Pancreas (tissue), 10 donors: ENCODE measurements at regions not wholly inside any gene's neighbourhood (a gene's known extent, or its start where the extent isn't known, plus 50 kb on each side); places are given as distances from the start of the nearest gene placed in this dataset.

Experiments used
- ATAC-seq, 4 donors: fragments of 200-7000 bp; cut with Tn5 transposase; one replicate each; pipeline versions ENCODE4 v1.8.0 to v1.9.1; 2020; ENCODE audit warnings: mild to moderate bottlenecking in 4 of 4, moderate library complexity in 4 of 4
- DNase-seq, 6 donors: peaks; one replicate each; pipeline ENCODE4 v3.0.0-alpha.2; 2020
- FAIRE-seq: peaks from 2 replicates; lab custom pipeline; 2012; peaks lifted over from hg19 to GRCh38; lab: Jason Lieb, UNC
- H3K27ac ChIP-seq, 4 donors: fragments of 200-600 bp; sonication (generic); 1 replicate in 3 of 4; 2 replicates in 1 of 4; pipeline versions ENCODE4 v1.5.0 to v1.8.0; 2020
- H3K27me3 ChIP-seq, 4 donors: fragments of 200-600 bp; one replicate each; pipeline ENCODE4 v1.8.0; 2021
- H3K36me3 ChIP-seq, 3 donors: fragments of 200-600 bp; sonication (generic) in 1 of 3; one replicate each; pipeline versions ENCODE4 v1.5.0 to v1.8.0; 2020 to 2021
- H3K4me1 ChIP-seq, 3 donors: fragments of 200-600 bp; one replicate each; pipeline ENCODE4 v1.8.0; 2021
- H3K4me3 ChIP-seq, 4 donors: fragments of 200-600 bp; sonication (generic) in 2 of 4; one replicate each; pipeline versions ENCODE4 v1.5.0 to v1.8.0; 2020 to 2021
- H3K9me3 ChIP-seq, 4 donors: fragments of 200-600 bp; one replicate each; pipeline ENCODE4 v1.8.0; 2021
- CTCF ChIP-seq, 4 donors: fragments of 200-600 bp; sonication (generic) in 3 of 4; IDR thresholded peaks; one replicate each; pipeline versions ENCODE4 v1.5.0 to v1.8.0; 2021; ENCODE audit warnings: antibody characterized with exemption in 4 of 4
- WGBS, 2 donors: extraction: QIAGEN DNeasy Blood & Tissue Kit; methylation state at CpG; one replicate each; pipeline ENCODE4 v1.1.7; 2013; 5-methylcytosine and 5-hydroxymethylcytosine counted together
- intact Hi-C, 3 donors: fragments of 100-400 bp; cut with DNase I; formaldehyde crosslinking; loops; one replicate each; pipeline versions ENCODE4 v1.11.1 to v1.14.2; 2022
- donor health status: healthy with polysubstance abuse.
- donor health status: DM: no; HTN: no; CAD: no; lungs with moderate emphysema.
- donor health status: DM: no; HTN: no; CAD: no.
- donor health status: control.
- donor health status: control.
- donor health status: Bipolar disorder and iron deficiency.
- donor health status: DM: yes; HTN: yes; CAD: no.
- donor health status: DM: no; HTN: no; CAD: no.
- donor health status: DM: no; HTN: no; CAD: no.
- donor health status: DM: yes; HTN: yes; CAD: no.

DNA sequence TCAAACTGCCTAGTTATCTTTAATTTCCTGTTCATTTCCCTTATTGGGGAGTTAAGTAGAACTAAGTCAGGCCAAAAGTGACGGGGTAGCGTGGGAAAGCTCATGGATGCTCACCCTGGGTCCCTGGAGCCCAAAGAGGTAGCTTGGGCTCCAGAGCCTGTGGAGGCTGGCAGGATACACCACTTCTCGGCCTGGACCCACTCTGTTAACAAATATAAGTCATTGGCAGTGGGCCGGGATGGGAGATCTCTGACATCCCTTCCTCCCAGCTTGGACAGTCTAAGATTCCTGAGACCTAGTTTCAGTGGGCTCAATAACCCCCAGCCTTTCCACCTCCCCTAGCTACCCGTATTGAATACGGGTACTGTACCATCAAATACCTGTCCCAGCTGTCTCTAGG lies 106.1 kb downstream of the EFNB1 start:
- H3K4me1 ChIP-seq: no peaks in the 10 kb centered on the region
- no peaks in the 10 kb centered on the region for H3K27me3 ChIP-seq
- FAIRE-seq (no peak), ATAC-seq (no peak), DNase-seq (no peak)
- intact Hi-C loops: no loop called here
- H3K9me3 ChIP-seq: no peaks in the 10 kb centered on the region
- TF ChIP-seq CTCF (IDR thresholded peaks at IDR 0.05): no peak
- no peaks in the 10 kb centered on the region for H3K36me3 ChIP-seq
- H3K27ac ChIP-seq: no peak overlapping the region
- H3K4me3 ChIP-seq: no peak overlapping the region
- 85 to 91% methylated on average over 6 of the region's 6 CpGs for WGBS, 2 donors

GRCh38 chrX:68934421-68934820 lies 105.6 kb downstream of the EFNB1 start:
- Histone ChIP-seq H3K4me1 (no peaks in the 10 kb centered on the region), H3K27me3 (no peaks in the 10 kb centered on the region), H3K4me3 (no peak overlapping the region), H3K9me3 (no peaks in the 10 kb centered on the region), H3K36me3 (no peaks in the 10 kb centered on the region), H3K27ac (no peak overlapping the region)
- TF ChIP-seq CTCF (IDR thresholded peaks at IDR 0.05): no peak
- DNase-seq (no peak), ATAC-seq (no peak), FAIRE-seq (no peak)
- intact Hi-C loops: no loop called here
- WGBS, 2 donors: 37 to 38% methylated on average over 3 of the region's 3 CpGs

- WGBS, 2 donors: 53 to 63% methylated on average over 4 of the region's 4 CpGs
- Histone ChIP-seq H3K9me3 (no peaks in the 10 kb centered on the region), H3K27ac (no peak overlapping the region), H3K4me1 (no peaks in the 10 kb centered on the region), H3K4me3 (no peak overlapping the region), H3K27me3 (no peaks in the 10 kb centered on the region), H3K36me3 (no peaks in the 10 kb centered on the region)
- TF ChIP-seq CTCF (IDR thresholded peaks at IDR 0.05): no peak
- DNase-seq (no peak), ATAC-seq (peak in 1 of 4 donors; percentile 34), FAIRE-seq (no peak)
- intact Hi-C loops: no loop called here
Observed at GRCh38 chrX:68932611-68933010, 103.8 kb downstream of the EFNB1 start.

DNA sequence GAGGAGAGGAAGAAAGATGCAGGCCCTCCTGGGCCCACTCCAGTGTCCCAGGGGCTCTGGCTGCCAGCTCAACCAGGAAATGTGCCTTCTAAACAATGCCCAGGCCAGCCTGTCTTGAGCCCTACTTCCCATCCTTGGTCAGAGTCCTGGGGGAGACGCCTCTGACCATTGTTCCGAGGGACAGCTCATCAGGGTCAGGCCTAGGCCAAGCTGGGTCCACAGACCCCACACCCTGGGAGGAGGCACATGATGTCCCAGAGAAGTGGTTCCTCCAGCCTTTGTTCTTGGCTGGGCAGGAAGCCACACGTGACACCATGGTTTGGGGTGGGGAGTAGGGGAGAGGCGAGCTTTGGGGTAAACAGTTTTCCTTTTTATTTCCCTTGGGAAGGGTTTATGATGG lies 102.5 kb downstream of the EFNB1 start:
- no peaks in the 10 kb centered on the region for H3K9me3 ChIP-seq
- no peaks in the 10 kb centered on the region for H3K36me3 ChIP-seq
- 78 to 79% methylated on average over 4 of the region's 4 CpGs for WGBS, 2 donors
- DNase-seq (no peak), ATAC-seq (no peak), FAIRE-seq (no peak)
- no peak overlapping the region for H3K27ac ChIP-seq
- H3K4me1 ChIP-seq: no peaks in the 10 kb centered on the region
- no peaks in the 10 kb centered on the region for H3K27me3 ChIP-seq
- H3K4me3 ChIP-seq: no peak overlapping the region
- TF ChIP-seq CTCF (IDR thresholded peaks at IDR 0.05): no peak
- intact Hi-C loops: no loop called here

DNA sequence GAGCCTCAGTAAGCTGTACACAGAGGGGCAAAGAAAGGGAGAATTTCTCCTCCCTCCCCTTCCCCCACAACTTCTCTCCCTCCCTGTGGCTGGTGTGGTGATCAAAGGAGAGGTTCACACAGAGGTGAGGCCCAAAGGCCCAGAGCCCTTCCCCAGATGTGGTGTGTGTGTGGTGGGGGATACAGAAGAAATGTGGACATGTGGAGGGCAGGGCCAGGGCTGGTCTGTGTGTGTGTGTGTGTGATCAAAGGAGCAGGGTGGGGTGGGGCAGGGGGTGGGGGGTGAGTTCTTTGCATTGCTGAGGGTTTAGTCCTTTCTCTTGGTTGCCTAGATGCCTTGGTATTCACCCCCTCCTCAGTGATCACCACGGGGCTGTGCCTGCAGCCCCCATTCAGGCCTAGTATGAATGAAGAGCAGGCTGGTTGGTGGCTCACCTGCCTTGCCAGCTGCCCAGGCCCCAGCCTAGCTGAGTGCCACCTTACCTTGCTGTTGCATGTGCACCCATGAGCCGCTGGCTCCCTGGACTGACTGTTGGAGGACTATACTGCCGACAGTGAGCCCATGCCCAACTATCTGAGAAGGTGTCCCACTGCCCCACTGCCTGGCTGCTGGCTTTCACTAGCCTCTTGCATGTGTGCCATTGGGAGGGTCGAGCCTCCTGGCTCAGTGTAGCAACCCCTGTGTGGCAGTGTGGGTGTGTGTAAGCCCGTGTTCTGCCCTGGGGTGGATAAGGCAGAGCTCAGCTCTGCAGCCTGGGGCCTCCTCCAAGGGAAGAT lies 101.9 kb downstream of the EFNB1 start:
- DNase-seq: no peak
- TF ChIP-seq CTCF (IDR thresholded peaks at IDR 0.05): no peak
- H3K27ac ChIP-seq: no peak overlapping the region
- H3K36me3 ChIP-seq: no peaks in the 10 kb centered on the region
- no peaks in the 10 kb centered on the region for H3K4me1 ChIP-seq
- H3K9me3 ChIP-seq: no peaks in the 10 kb centered on the region
- ATAC-seq: no peak
- intact Hi-C loops: no loop called here
- 80 to 90% methylated on average over 5 of the region's 5 CpGs for WGBS, 2 donors
- H3K27me3 ChIP-seq: no peaks in the 10 kb centered on the region
- no peak overlapping the region for H3K4me3 ChIP-seq
- FAIRE-seq: no peak
